Activated CD4-positive, CD25-positive, alpha-beta regulatory T cell (primary cell): ENCODE measurements at regions not wholly inside any gene's neighbourhood (a gene's known extent, or its start where the extent isn't known, plus 50 kb on each side); places are given as distances from the start of the nearest gene placed in this dataset.
"Not testable (repeated sequence)": the region's sequence is repeated elsewhere in the genome, so short reads cannot be mapped to it uniquely, and the experiment has no call there.

ENCODE experiments used
- DNase-seq, 4 experiments: peaks; one replicate each; lab custom pipeline; 2025; lab: John Stamatoyannopoulos, UW

DNA sequence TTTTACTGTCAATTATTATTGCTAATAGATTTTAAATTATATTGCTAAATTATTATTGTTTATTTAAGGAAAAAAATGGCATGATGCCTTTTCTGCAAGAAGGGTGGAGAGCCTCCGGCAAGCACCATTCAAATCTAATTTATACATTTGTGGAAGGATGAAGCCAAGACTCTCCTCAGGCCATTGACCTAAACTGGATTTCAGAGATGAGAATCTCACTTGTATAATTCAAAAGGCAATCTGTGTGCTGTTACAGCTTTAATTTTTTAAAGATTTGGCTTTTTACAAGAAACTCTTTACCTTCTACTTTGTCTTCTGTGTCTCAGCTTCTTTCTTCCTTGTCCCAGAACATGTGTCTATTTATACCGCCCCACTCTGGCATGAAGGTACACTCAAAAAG, 722.5 kb downstream of the ETS1 start:
- no peak for DNase-seq

DNA sequence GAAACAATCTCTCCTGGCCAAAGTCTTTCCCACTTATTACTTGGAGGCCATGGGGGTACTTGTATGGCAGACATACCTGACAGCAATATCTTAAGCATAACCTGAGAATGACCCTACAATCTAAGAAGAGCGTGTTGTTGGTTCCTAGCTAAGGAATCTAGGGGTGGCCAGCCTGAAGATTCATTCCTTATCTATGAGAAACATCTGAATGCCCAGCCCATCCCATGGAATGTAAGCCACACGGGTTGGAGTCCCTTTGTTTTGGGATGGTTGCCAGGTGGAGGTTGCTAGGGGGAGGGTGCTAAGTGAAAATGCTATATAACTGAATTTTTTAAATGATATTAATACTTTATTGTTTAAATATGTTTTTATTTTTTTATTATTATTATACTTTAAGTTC, 725.0 kb downstream of the ETS1 start:
- no peak for DNase-seq

DNA sequence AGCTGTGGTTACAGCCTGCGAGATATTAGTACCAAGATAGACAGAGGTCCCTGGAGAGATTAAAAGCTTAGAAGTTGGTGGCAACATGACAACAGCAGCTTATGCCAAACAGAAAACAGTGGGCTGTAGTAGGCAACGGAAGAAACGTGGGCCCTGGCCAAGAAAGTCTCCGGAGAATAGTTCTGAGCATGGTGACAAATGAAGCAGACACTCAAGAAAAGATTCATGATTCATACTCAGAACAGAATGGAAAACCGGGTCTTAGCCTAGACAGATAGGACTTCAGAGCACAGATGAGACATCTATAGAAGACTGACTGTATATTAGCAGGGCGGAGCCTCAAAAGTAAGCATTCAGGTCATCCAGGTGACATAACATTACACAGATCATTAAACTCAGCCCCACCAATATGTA, 727.4 kb downstream of the ETS1 start:
- DNase-seq: no peak

- DNase-seq: no peak
Measured at GRCh38 chr11:127844876-127845275, 742.5 kb downstream of the ETS1 start.

DNA sequence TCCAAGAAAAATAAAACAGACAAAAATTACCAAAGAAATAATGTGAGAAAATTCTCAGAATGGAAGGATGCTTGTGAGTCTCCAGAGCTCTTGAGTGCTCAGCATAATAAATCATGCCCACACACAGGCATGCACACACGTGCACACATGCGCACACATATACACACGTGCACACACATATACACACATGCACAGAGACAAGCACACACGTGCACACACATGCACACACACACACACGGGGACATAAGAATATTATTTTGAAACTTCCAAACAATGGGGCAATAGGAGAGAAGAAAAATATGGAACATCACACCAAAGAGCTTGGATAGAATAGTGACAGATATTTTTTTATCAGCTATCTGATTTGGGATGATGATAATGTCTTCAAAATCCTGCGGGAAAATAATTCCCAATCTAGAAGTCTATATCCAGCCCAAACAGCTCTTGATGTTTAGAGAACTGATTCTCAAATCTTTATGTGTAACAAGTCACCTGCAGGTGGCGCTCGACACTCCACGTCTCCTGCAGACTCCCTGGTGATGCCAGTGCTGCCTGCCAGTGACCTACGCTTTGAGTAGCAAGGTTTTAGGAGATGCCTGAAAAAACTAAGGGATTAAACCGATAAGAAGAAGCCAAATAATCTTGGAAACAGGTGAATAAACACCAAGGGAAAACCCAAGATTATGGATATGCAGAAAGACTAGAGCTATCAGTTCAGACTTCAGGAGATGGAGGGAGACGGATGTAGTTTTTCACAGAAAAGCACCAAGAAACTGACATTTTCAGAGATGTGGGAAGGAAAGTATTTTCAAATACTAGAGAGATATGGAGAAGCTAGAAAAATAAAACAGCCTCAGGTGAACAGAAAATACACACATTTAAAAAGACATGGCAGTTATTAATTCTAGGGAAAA, 743.6 kb downstream of the ETS1 start:
- peak; percentile 3 to 21 (median 16) for DNase-seq

- no peak for DNase-seq
Measured at GRCh38 chr11:127825183-127825582, 762.2 kb downstream of the ETS1 start.

- DNase-seq: no peak
Measured at GRCh38 chr11:127818625-127819024, 768.7 kb downstream of the ETS1 start.

GRCh38 chr11:127816962-127817361, 770.4 kb downstream of the ETS1 start:
- no peak for DNase-seq

GRCh38 chr11:127815331-127815730, 772.0 kb downstream of the ETS1 start:
- no peak for DNase-seq

- no peak for DNase-seq
Measured at GRCh38 chr11:127806501-127806900, 780.9 kb downstream of the ETS1 start.

DNA sequence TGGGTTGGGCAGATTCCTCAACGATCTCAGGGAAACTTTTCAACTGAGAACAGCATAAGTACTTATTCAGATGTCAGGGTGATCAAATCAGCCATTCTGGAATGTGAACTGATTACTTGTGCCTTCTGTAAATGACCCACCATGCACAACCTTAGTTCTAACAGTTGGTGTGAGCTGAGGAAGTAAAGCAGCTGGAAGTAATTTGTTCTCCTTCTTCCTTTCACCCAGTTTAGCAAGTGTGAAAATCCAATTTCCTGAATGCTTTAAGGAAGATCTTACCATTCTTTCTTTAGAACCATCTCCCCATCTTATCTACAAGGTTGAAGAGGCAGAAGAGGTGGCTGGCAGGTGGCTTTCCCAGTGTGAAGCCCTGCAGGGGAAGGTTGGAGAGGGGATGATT, 781.6 kb downstream of the ETS1 start:
- no peak for DNase-seq

DNA sequence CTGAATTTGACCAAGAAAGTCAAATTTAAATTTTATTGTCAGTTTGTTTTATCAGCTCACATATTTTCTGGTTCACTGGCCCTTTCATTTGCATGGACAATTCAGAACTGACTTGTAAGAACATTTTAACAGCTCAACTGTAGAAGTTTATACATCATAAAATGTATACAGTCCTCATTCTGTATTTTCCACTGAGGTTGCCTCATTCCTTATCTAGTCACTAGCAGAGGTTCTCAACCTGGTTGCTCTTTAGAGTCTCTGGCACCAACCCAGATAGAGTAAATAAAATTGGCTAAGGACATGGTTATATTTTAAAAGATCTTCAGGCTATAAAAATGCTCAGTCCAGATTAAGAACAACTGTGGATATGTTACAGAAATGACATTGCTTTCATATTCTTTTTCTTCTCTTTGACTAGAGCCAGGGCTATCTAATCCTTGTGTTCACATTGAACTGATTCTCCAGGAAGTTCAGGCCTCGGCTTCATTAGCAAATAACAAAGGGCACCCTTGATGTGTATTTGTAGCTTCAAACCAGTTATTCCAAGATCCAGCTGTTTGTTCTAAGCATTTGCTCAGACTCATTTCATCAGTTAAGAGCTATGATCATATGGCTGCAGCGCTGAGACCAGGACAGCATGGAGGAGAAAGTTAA, 782.5 kb downstream of the ETS1 start:
- DNase-seq: no peak

DNA sequence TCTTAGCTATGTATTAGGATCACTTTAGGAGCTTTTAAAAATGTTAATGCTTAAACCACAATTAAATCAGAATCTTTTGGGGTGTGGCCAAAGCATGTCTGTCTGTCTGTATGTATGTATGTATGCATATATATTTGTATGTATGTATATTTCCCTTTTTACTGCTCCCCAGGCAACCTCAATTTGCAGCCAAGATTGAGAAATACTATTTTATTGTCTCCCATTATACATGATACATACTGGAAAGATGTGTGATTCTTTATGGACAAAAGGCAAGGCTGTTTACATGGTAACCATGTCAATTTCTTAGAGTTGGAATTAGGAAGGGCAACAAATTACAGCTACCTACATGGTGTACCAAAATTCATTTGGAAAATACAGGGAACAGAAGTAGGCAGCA, 783.6 kb downstream of the ETS1 start:
- DNase-seq: no peak

- DNase-seq: no peak
Measured at GRCh38 chr11:127800989-127801688, 786.2 kb downstream of the ETS1 start.

GRCh38 chr11:127795326-127795725, 792.0 kb downstream of the ETS1 start:
- DNase-seq: no peak

DNA sequence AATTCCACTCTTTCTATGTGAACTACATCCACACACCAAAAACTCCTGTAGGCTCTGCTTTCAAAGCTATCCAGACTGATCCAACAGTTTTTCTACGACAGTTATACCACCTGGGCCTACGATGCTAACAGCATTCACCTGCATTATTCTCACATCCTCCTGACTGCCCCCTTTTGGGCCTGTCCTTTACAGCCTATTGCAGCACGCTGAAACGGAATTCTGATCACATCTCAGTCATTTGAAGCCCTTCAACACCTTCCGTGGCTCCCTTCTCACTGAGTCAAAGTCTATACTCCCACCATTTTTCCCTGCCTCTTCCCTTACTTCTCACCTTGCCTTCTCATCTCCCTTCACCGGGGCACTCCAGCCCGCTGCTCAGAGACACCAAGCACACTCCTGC, 791.3 kb upstream of the KIRREL3 start:
- DNase-seq: no peak

DNA sequence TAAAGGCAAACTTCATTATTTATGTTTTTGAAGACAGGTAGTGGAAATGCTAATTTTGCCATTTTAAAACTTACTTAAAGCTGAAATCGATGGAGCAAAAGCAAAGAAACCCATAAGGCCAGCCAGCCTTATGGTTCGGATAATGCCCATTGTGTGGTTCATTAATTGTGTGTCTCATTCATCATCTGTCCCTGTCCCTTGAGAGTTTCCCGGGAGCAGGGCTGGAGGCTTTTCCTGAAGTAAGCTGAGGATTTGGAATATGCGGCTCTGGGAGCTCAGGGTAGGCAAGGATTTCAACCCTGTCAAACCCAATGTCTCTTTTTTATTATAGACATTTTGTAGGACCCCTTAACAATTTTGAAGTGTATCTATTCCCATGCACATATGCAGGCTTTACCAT, 790.0 kb upstream of the KIRREL3 start:
- no peak for DNase-seq

DNA sequence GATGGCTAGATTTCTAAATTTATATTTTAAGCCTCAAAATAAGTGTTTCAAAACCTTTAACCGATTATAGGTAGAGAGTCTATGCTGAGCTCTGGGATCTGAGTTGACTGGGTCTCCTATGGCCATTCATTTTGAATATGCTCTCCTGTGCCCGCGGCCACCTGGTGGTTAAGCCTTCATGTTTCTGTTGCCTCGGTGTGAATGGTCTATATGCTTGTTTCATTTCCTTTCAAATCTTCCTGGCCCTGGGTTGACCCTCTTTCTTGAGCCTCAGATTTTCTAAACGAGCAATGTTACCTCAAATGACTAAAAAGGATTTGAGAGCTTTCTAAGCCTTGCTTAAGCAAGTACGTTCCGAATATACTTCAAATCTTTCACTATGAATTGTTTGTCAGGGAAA, 789.4 kb upstream of the KIRREL3 start:
- no peak for DNase-seq

- not testable (repeated sequence) for DNase-seq
Measured at GRCh38 chr11:127772938-127773337, 772.4 kb upstream of the KIRREL3 start.

DNA sequence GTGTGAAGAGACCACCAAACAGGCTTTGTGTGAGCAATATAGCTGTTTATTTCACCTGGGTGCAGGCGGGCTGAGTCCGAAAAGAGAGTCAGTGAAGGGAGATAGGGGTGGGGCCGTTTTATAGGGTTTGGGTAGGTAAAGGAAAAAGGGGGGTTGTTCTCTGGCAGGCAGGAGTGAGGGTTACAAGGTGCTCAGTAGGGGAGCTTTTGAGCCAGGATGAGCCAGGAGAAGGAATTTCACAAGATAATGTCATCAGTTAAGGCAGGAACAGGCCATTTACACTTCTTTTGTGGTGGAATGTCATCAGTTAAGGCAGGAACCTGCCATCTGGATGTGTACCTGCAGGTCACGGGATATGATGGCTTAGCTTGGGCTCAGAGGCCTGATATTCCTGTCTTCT, 768.4 kb upstream of the KIRREL3 start:
- DNase-seq: not testable (repeated sequence)

- DNase-seq: no peak
Measured at GRCh38 chr11:127766734-127767133, 766.2 kb upstream of the KIRREL3 start.

DNA sequence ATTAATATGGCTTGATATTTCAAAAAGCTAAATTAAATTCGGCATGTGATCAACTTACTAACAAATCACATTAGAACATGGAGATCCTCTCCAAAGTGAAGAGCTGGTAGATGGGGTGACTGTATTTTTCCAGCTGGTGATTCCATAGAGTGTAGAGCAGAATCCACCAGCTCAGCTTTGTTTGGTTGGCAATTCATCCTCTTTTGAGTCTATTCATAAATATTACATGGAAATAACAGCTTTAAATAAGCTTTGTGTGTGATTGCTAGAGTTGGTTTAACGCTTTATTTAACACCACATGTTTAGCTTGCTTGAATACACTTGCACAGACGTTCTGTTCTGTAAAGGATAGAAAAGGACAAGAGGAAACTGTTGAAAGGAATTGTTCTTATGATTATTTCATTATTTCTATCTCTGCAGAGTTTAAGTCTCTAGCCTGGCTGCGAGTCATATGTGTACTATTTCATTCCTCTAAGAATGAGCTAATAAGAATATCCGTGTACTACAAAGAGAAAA, 738.3 kb upstream of the KIRREL3 start:
- DNase-seq: no peak

GRCh38 chr11:127737499-127737898, 736.9 kb upstream of the KIRREL3 start:
- DNase-seq: no peak
